ENCODE measurements at regions not wholly inside any gene's neighbourhood (a gene's known extent, or its start where the extent isn't known, plus 50 kb on each side); places are given as distances from the start of the nearest gene placed in this dataset.
"Not testable (repeated sequence)": the region's sequence is repeated elsewhere in the genome, so short reads cannot be mapped to it uniquely, and the experiment has no call there.

GRCh38 chr1:223023863-223024262 is 119.2 kb downstream of the TLR5 start:
- Histone ChIP-seq H3K4me3 (no peak overlapping the region), H3K36me3 (no peaks in the 10 kb centered on the region), H3K27ac (replicated peaks) (peak overlapping the region; percentile 86), H3K27me3 (ENCODE audit: low read depth) (no peaks in the 10 kb centered on the region), H3K9me3 (replicated peaks) (no peaks in the 10 kb centered on the region), H3K4me1 (peaks cover 30% of the 10 kb centered on the region)
- DNase-seq = no peak
- no peak for TF ChIP-seq CTCF (IDR thresholded peaks at IDR 0.05; ENCODE audit: borderline replicate concordance)
- intact Hi-C loops (cut with micrococcal nuclease) = no loop called here

GRCh38 chr1:223024486-223024885 is 118.6 kb downstream of the TLR5 start:
- DNase-seq; H3K27me3 ChIP-seq (ENCODE audit: low read depth); H3K4me3 ChIP-seq; intact Hi-C loops (cut with micrococcal nuclease); H3K9me3 ChIP-seq (replicated peaks); H3K36me3 ChIP-seq: not testable (repeated sequence)
- Histone ChIP-seq H3K4me1 (peaks cover 24% of the 10 kb centered on the region), H3K27ac (replicated peaks) (peak overlapping the region; percentile 86)

GRCh38 chr1:223025190-223025734 is 117.8 kb downstream of the TLR5 start:
- DNase-seq; H3K27me3 ChIP-seq (ENCODE audit: low read depth); H3K9me3 ChIP-seq (replicated peaks); H3K36me3 ChIP-seq; intact Hi-C loops (cut with micrococcal nuclease); H3K4me3 ChIP-seq: not testable (repeated sequence)
- H3K4me1 ChIP-seq = peaks cover 21% of the 10 kb centered on the region
- peak overlapping the region; percentile 52 for H3K27ac ChIP-seq (replicated peaks)

GRCh38 chr1:223026639-223027038 is 116.4 kb downstream of the TLR5 start:
- DNase-seq; H3K4me3 ChIP-seq; H3K27me3 ChIP-seq (ENCODE audit: low read depth); H3K9me3 ChIP-seq (replicated peaks); H3K36me3 ChIP-seq; intact Hi-C loops (cut with micrococcal nuclease): not testable (repeated sequence)
- H3K4me1 ChIP-seq = peaks cover 30% of the 10 kb centered on the region
- peak overlapping the region; percentile 69 for H3K27ac ChIP-seq (replicated peaks)

- Histone ChIP-seq H3K27ac (replicated peaks) (no peak overlapping the region), H3K4me3 (no peak overlapping the region), H3K27me3 (ENCODE audit: low read depth) (no peaks in the 10 kb centered on the region), H3K4me1 (peaks cover 26% of the 10 kb centered on the region), H3K9me3 (replicated peaks) (no peaks in the 10 kb centered on the region), H3K36me3 (no peaks in the 10 kb centered on the region)
- no peak for TF ChIP-seq CTCF (IDR thresholded peaks at IDR 0.05; ENCODE audit: borderline replicate concordance)
- DNase-seq = no peak
- intact Hi-C loops (cut with micrococcal nuclease) = no loop called here
These were observed 112.9 kb downstream of the TLR5 start for GRCh38 chr1:223029985-223030769.

GRCh38 chr1:223030871-223031400 is 112.1 kb downstream of the TLR5 start:
- H3K4me1 ChIP-seq = peaks cover 26% of the 10 kb centered on the region
- DNase-seq = no peak
- no peak for TF ChIP-seq CTCF (IDR thresholded peaks at IDR 0.05; ENCODE audit: borderline replicate concordance)
- no peaks in the 10 kb centered on the region for H3K9me3 ChIP-seq (replicated peaks)
- peak overlapping the region; percentile 74 for H3K27ac ChIP-seq (replicated peaks)
- H3K36me3 ChIP-seq = no peaks in the 10 kb centered on the region
- no peaks in the 10 kb centered on the region for H3K27me3 ChIP-seq (ENCODE audit: low read depth)
- no peak overlapping the region for H3K4me3 ChIP-seq
- intact Hi-C loops (cut with micrococcal nuclease) = no loop called here
